ENCODE measurements at regions not wholly inside any gene's neighbourhood (a gene's known extent, or its start where the extent isn't known, plus 50 kb on each side); places are given as distances from the start of the nearest gene placed in this dataset.

- Histone ChIP-seq H4K20me1 (ENCODE audit: control insufficient read depth, extremely low read depth, insufficient read depth, low read length) (no peaks in the 10 kb centered on the region), H3K79me2 (ENCODE audit: control insufficient read depth, insufficient read depth, low read length) (no peaks in the 10 kb centered on the region), H3K27me3 (ENCODE audit: control insufficient read depth, extremely low read depth, insufficient read depth, low read length) (no peaks in the 10 kb centered on the region), H3K36me3 (ENCODE audit: control insufficient read depth in 2 of 2, extremely low read depth in 1 of 2, insufficient read depth in 2 of 2, low read length in 2 of 2) (no peaks in the 10 kb centered on the region), H2AFZ (ENCODE audit: control insufficient read depth, low read length) (no peak overlapping the region), H3K9me3 (ENCODE audit: control insufficient read depth, low read depth, low read length) (no peaks in the 10 kb centered on the region), H3K4me3 (ENCODE audit: control insufficient read depth in 2 of 3, extremely low read depth in 1 of 3, insufficient read depth in 2 of 3, low read depth in 1 of 3, low read length in 3 of 3) (no peak overlapping the region), H3K9me1 (ENCODE audit: control insufficient read depth, extremely low read depth, insufficient read depth, low read length) (no peaks in the 10 kb centered on the region), H3K4me2 (ENCODE audit: control insufficient read depth, extremely low read depth, insufficient read depth, low read depth, low read length) (no peak overlapping the region), H3K4me1 (ENCODE audit: control insufficient read depth, extremely low read depth, insufficient read depth, low read length) (no peaks in the 10 kb centered on the region), H3K27ac (ENCODE audit: control insufficient read depth, insufficient read depth, low read length) (no peak overlapping the region), H3K9ac (ENCODE audit: control insufficient read depth, extremely low read depth, insufficient read depth, low read length) (no peak overlapping the region)
- DNase-seq (ENCODE audit: low read depth, low spot score): no peak
- no peak for FAIRE-seq
- TF ChIP-seq EZH2 (IDR thresholded peaks at IDR 0.05; ENCODE audit: low read length): no peak
- TF ChIP-seq, protein P1, sequence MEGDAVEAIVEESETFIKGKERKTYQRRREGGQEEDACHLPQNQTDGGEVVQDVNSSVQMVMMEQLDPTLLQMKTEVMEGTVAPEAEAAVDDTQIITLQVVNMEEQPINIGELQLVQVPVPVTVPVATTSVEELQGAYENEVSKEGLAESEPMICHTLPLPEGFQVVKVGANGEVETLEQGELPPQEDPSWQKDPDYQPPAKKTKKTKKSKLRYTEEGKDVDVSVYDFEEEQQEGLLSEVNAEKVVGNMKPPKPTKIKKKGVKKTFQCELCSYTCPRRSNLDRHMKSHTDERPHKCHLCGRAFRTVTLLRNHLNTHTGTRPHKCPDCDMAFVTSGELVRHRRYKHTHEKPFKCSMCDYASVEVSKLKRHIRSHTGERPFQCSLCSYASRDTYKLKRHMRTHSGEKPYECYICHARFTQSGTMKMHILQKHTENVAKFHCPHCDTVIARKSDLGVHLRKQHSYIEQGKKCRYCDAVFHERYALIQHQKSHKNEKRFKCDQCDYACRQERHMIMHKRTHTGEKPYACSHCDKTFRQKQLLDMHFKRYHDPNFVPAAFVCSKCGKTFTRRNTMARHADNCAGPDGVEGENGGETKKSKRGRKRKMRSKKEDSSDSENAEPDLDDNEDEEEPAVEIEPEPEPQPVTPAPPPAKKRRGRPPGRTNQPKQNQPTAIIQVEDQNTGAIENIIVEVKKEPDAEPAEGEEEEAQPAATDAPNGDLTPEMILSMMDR (optimal IDR thresholded peaks at IDR 0.05 in 1 of 3, IDR thresholded peaks at IDR 0.05 in 1 of 3, conservative IDR thresholded peaks at IDR 0.05 in 1 of 3; ENCODE audit: extremely low read depth in 1 of 3, insufficient read depth in 2 of 3, low read length in 3 of 3): no peak
- dilution Hi-C loops (cut with MboI; ENCODE audit: extremely low pct_ligation_motif_present, low sequenced_read_pairs): no loop called here
Observed at GRCh38 chr2:16840496-16841172, 175.0 kb upstream of the CYRIA start.

GRCh38 chr2:16832910-16833309, 167.3 kb upstream of the CYRIA start:
- H4K20me1 ChIP-seq (ENCODE audit: control insufficient read depth, extremely low read depth, insufficient read depth, low read length): no peaks in the 10 kb centered on the region
- no peaks in the 10 kb centered on the region for H3K9me3 ChIP-seq (ENCODE audit: control insufficient read depth, low read depth, low read length)
- DNase-seq (ENCODE audit: low read depth, low spot score): no peak
- H3K4me2 ChIP-seq (ENCODE audit: control insufficient read depth, extremely low read depth, insufficient read depth, low read depth, low read length): no peak overlapping the region
- no peaks in the 10 kb centered on the region for H3K27me3 ChIP-seq (ENCODE audit: control insufficient read depth, extremely low read depth, insufficient read depth, low read length)
- H3K27ac ChIP-seq (ENCODE audit: control insufficient read depth, insufficient read depth, low read length): no peak overlapping the region
- FAIRE-seq: no peak
- H3K4me3 ChIP-seq (ENCODE audit: control insufficient read depth in 2 of 3, extremely low read depth in 1 of 3, insufficient read depth in 2 of 3, low read depth in 1 of 3, low read length in 3 of 3): no peak overlapping the region
- peaks cover 9% of the 10 kb centered on the region for H3K4me1 ChIP-seq (ENCODE audit: control insufficient read depth, extremely low read depth, insufficient read depth, low read length)
- dilution Hi-C loops (cut with MboI; ENCODE audit: extremely low pct_ligation_motif_present, low sequenced_read_pairs): no loop called here
- H3K9ac ChIP-seq (ENCODE audit: control insufficient read depth, extremely low read depth, insufficient read depth, low read length): no peak overlapping the region
- H3K9me1 ChIP-seq (ENCODE audit: control insufficient read depth, extremely low read depth, insufficient read depth, low read length): no peaks in the 10 kb centered on the region
- no peak for TF ChIP-seq EZH2 (IDR thresholded peaks at IDR 0.05; ENCODE audit: low read length)
- TF ChIP-seq, protein P1 (optimal IDR thresholded peaks at IDR 0.05 in 1 of 3, IDR thresholded peaks at IDR 0.05 in 1 of 3, conservative IDR thresholded peaks at IDR 0.05 in 1 of 3; ENCODE audit: extremely low read depth in 1 of 3, insufficient read depth in 2 of 3, low read length in 3 of 3): no peak
- H3K79me2 ChIP-seq (ENCODE audit: control insufficient read depth, insufficient read depth, low read length): no peaks in the 10 kb centered on the region
- no peak overlapping the region for H2AFZ ChIP-seq (ENCODE audit: control insufficient read depth, low read length)
- H3K36me3 ChIP-seq (ENCODE audit: control insufficient read depth in 2 of 2, extremely low read depth in 1 of 2, insufficient read depth in 2 of 2, low read length in 2 of 2): no peaks in the 10 kb centered on the region
